Ovary (tissue), 3 donors: ENCODE measurements at regions not wholly inside any gene's neighbourhood (a gene's known extent, or its start where the extent isn't known, plus 50 kb on each side); places are given as distances from the start of the nearest gene placed in this dataset.
"Not testable (repeated sequence)": the region's sequence is repeated elsewhere in the genome, so short reads cannot be mapped to it uniquely, and the experiment has no call there.

Experiments used
- EP300 ChIP-seq: sonication (generic); formaldehyde crosslinking; IDR thresholded peaks from one replicate; pipeline ENCODE4 v1.6.1; 2017; ENCODE audit warnings: antibody characterized with exemption
- POLR2A ChIP-seq: fragments of 450-650 bp; IDR thresholded peaks from one replicate; pipeline ENCODE4 v1.6.1; 2017; ENCODE audit warnings: antibody characterized with exemption, mild to moderate bottlenecking, moderate library complexity
- TF ChIP-seq, protein P1 (sequence below), 3 donors: fragments of 450-650 bp in 2 of 3; fragments of 200-600 bp in 1 of 3; IDR thresholded peaks; one replicate each; pipeline versions ENCODE4 v1.5.1 to v1.8.0; 2016 to 2022; ENCODE audit warnings: antibody characterized with exemption in 3 of 3, mild to moderate bottlenecking in 1 of 3
- donor health status: DM: no; HTN: no; CAD: no.

DNA sequence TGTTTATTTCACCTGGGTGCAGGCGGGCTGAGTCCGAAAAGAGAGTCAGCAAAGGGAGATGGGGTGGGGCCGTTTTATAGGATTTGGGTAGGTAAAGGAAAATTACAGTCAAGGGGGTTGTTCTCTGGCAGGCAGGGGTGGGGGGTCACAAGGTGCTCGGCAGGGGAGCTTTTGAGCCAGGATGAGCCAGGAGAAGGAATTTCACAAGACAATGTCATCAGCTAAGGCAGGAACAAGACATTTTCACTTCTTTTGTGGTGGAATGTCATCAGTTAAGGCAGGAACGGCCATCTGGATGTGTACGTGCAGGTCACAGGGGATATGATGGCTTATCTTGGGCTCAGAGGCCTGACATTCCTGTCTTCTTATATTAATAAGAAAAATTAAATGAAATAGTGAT lies 115.8 kb upstream of the KCNJ3 start:
- TF ChIP-seq, protein P1, sequence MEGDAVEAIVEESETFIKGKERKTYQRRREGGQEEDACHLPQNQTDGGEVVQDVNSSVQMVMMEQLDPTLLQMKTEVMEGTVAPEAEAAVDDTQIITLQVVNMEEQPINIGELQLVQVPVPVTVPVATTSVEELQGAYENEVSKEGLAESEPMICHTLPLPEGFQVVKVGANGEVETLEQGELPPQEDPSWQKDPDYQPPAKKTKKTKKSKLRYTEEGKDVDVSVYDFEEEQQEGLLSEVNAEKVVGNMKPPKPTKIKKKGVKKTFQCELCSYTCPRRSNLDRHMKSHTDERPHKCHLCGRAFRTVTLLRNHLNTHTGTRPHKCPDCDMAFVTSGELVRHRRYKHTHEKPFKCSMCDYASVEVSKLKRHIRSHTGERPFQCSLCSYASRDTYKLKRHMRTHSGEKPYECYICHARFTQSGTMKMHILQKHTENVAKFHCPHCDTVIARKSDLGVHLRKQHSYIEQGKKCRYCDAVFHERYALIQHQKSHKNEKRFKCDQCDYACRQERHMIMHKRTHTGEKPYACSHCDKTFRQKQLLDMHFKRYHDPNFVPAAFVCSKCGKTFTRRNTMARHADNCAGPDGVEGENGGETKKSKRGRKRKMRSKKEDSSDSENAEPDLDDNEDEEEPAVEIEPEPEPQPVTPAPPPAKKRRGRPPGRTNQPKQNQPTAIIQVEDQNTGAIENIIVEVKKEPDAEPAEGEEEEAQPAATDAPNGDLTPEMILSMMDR (IDR thresholded peaks at IDR 0.05) = not testable (repeated sequence)
- not testable (repeated sequence) for TF ChIP-seq EP300, POLR2A
